ENCODE measurements at regions not wholly inside any gene's neighbourhood (a gene's known extent, or its start where the extent isn't known, plus 50 kb on each side); places are given as distances from the start of the nearest gene placed in this dataset.

DNA sequence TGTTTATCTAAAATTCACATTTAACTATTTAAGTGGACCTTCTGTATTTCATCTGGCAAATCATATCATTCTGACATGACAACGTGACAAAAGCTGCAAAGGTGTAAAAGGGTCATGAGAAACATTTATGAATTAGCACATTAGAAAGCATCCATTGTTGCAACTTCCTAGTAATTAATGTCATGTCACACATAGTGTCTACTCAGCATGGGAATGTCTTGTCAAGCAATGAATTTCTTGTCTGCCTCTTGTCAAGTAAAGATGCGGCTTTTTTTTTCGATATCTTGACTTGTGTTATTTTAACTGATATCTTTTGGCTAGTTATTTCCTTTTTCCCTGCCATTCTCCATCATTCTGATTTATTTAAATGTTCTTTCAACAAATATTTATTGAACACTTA is 463.5 kb upstream of the CXorf51B start:
- intact Hi-C loops (cut with DNase I): no loop called here
- ATAC-seq (no peak), DNase-seq (ENCODE audit: low spot score) (no peak)

- intact Hi-C loops (cut with DNase I): loop anchor here (10.0 kb wide), 1 partner anchor 57 kb away; no protein-coding TSS in a partner anchor
- no peak for ATAC-seq
- no peak for DNase-seq (ENCODE audit: low spot score)
Observed at GRCh38 chrX:146351620-146352019, 458.0 kb upstream of the CXorf51B start.

DNA sequence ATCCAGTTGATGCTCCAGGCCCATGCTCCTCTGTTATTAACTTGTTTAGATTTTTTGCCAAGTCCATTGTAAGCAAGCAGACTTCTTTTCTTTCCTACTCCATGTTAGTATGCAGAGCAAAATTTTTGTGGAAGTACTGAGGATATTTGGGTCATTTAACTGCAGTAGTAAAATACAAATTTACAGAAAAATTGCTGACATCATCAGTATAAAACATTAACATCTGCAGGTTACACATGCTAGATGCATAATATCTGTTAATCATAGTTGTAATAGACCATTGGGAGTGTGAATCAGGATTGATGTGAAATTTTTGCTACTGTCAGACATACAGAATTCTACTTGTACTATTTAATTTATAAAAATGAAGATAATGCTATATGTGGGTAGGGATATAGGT is 454.1 kb upstream of the CXorf51B start:
- ATAC-seq: no peak
- intact Hi-C loops (cut with DNase I): loop anchor here (10.0 kb wide), 1 partner anchor 61 kb away; no protein-coding TSS in a partner anchor
- no peak for DNase-seq (ENCODE audit: low spot score)

GRCh38 chrX:146363919-146364318 is 445.7 kb upstream of the CXorf51B start:
- DNase-seq (ENCODE audit: low spot score) (no peak), ATAC-seq (no peak)
- intact Hi-C loops (cut with DNase I): no loop called here

- ATAC-seq: no peak
- DNase-seq (ENCODE audit: low spot score): no peak
- intact Hi-C loops (cut with DNase I): no loop called here
Observed at GRCh38 chrX:146385529-146385928, 424.0 kb upstream of the CXorf51B start.

- no peak for ATAC-seq
- intact Hi-C loops (cut with DNase I): no loop called here
- DNase-seq (ENCODE audit: low spot score): no peak
Observed at GRCh38 chrX:146396409-146396808, 413.2 kb upstream of the CXorf51B start.

DNA sequence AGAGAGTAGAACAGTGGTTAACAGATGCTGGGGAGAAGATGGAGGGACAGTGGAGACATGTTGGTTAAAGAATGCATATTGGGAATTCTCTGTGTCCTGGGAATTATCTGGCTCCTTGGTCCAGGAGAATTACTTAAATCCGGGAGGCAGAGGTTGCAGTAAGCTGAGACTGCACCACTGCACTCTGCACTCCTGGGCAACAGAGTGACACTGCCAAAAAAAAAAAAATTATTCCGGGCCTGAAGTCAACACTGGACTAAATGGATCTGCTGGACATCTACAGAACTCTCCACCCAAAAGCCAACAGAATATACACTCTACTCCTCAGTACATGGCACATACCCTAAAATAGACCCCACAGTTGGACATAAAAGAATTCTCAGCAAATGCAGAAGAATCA is 400.0 kb upstream of the CXorf51B start:
- no peak for DNase-seq (ENCODE audit: low spot score)
- ATAC-seq: no peak
- intact Hi-C loops (cut with DNase I): no loop called here

- intact Hi-C loops (cut with DNase I): no loop called here
- DNase-seq (ENCODE audit: low spot score) (no peak), ATAC-seq (no peak)
Observed at GRCh38 chrX:146424422-146424821, 385.1 kb upstream of the CXorf51B start.

- intact Hi-C loops (cut with DNase I): no loop called here
Observed at GRCh38 chrX:146433771-146434170, 375.8 kb upstream of the CXorf51B start.

GRCh38 chrX:146435472-146435871 is 374.1 kb upstream of the CXorf51B start:
- no peak for DNase-seq (ENCODE audit: low spot score)
- intact Hi-C loops (cut with DNase I): no loop called here
- ATAC-seq: no peak

More at GRCh38 chrX:146433771-146434170, 375.8 kb upstream of the CXorf51B start:
- no peak for DNase-seq (ENCODE audit: low spot score)
- ATAC-seq: no peak

DNA sequence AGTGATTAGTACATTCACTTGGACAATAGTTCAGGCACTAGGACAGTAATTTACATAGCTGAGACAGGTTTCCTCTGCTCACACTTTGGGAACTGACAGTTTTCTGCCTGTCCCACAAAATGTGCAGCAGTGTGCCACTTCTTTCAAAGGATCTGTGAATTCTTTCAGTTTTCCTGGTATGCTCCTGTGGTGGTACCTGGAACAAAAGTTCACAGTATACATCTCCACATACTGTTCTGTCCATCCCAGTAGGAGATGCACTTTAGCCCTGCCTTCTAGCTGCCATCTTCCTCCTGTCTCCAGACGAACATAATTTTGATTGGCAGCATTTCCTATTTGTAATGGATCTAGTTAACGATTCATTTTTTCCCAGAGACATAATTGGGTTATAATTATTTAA is 360.8 kb upstream of the CXorf51B start:
- ATAC-seq (no peak), DNase-seq (ENCODE audit: low spot score) (no peak)
- intact Hi-C loops (cut with DNase I): no loop called here

DNA sequence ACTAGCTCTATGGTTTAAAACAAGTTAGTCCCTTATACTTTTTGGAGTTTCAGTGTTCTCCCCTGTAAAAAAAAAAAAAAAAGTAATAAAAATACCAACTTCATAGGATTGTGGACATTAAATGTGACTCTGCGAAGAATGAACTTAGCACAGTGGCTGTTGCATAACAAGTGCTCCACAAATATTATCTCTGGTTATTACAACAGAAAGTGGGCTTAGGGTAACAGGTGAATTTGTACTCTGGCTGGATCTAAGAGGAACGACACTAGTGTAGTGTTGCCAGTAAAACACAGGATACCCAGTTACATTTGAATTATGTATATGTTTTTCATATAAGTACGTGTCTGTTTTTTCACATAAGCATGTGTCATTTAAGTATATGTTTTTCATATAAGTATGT is 360.3 kb upstream of the CXorf51B start:
- no peak for ATAC-seq
- intact Hi-C loops (cut with DNase I): no loop called here
- DNase-seq (ENCODE audit: low spot score): no peak

- ATAC-seq: no peak
- DNase-seq (ENCODE audit: low spot score): no peak
- intact Hi-C loops (cut with DNase I): no loop called here
Observed at GRCh38 chrX:146451136-146451535, 358.4 kb upstream of the CXorf51B start.

GRCh38 chrX:146454363-146454762 is 355.2 kb upstream of the CXorf51B start:
- no peak for ATAC-seq
- intact Hi-C loops (cut with DNase I): no loop called here

GRCh38 chrX:146456058-146456457 is 353.5 kb upstream of the CXorf51B start:
- ATAC-seq: no peak
- intact Hi-C loops (cut with DNase I): no loop called here
- DNase-seq (ENCODE audit: low spot score): no peak

More at GRCh38 chrX:146454363-146454762, 355.2 kb upstream of the CXorf51B start:
- DNase-seq (ENCODE audit: low spot score): no peak

DNA sequence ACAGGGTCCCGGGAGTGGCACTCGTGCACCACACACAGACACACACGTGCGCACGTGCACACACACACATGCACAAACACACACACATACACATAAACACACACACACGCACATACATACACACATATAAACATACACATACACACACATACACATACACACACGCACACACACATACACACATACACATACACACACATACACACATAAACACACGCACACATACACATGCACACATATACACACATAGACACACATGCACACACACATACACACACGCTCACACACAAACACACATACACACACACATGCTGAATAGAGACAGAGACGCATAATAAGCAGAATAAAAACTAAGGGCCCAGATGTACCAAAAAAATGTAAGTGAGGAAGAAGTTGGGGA is 332.2 kb upstream of the CXorf51B start:
- intact Hi-C loops (cut with DNase I): no loop called here
- DNase-seq (ENCODE audit: low spot score) (no peak), ATAC-seq (no peak)

GRCh38 chrX:146481735-146482134 is 327.8 kb upstream of the CXorf51B start:
- intact Hi-C loops (cut with DNase I): no loop called here
- no peak for DNase-seq (ENCODE audit: low spot score)
- ATAC-seq: no peak

All from sciatic nerve (tissue), 2 donors.